Vagina (tissue), 2 donors: ENCODE measurements at regions not wholly inside any gene's neighbourhood (a gene's known extent, or its start where the extent isn't known, plus 50 kb on each side); places are given as distances from the start of the nearest gene placed in this dataset.
"Not testable (repeated sequence)": the region's sequence is repeated elsewhere in the genome, so short reads cannot be mapped to it uniquely, and the experiment has no call there.

Experiments
- CTCF ChIP-seq, 3 experiments: fragments of 450-650 bp in 2 of 3; fragments of 200-600 bp in 1 of 3; sonication (generic) in 1 of 3; IDR thresholded peaks; one replicate each; pipeline ENCODE4 v1.5.1; 2017 to 2019; ENCODE audit warnings: antibody characterized with exemption in 3 of 3, mild to moderate bottlenecking in 2 of 3, moderate library complexity in 2 of 3
- POLR2A ChIP-seq, 2 donors: fragments of 450-650 bp; IDR thresholded peaks; one replicate each; pipeline ENCODE4 v1.6.1; 2017; ENCODE audit warnings: antibody characterized with exemption in 2 of 2, mild to moderate bottlenecking in 2 of 2, moderate library complexity in 2 of 2
- POLR2AphosphoS5 ChIP-seq, 2 donors: sonication (generic); formaldehyde crosslinking; IDR thresholded peaks; one replicate each; pipeline ENCODE4 v1.9.0; 2017; ENCODE audit warnings: antibody characterized with exemption in 2 of 2, mild to moderate bottlenecking in 2 of 2, low read depth in 1 of 2; ENCODE audit not compliant: insufficient read depth in 1 of 2

- TF ChIP-seq CTCF (IDR thresholded peaks at IDR 0.05); POLR2A (IDR thresholded peaks at IDR 0.05); POLR2AphosphoS5 (IDR thresholded peaks at IDR 0.05; ENCODE audit: insufficient read depth in 1 of 2, low read depth in 1 of 2): not testable (repeated sequence)
These were observed 476.4 kb downstream of the TP53TG3F start for GRCh38 chr16:33935766-33936165.
